Lower leg skin (tissue), 4 donors: ENCODE measurements at regions not wholly inside any gene's neighbourhood (a gene's known extent, or its start where the extent isn't known, plus 50 kb on each side); places are given as distances from the start of the nearest gene placed in this dataset.

ENCODE experiments used
- DNase-seq, 2 donors: peaks; one replicate each; pipeline ENCODE4 v3.0.0-alpha.2; 2019; ENCODE audit warnings: low spot score in 2 of 2
- H3K4me3 ChIP-seq: fragments of 200-600 bp; sonication (generic); 2 replicates; pipeline ENCODE4 v1.5.1; 2017; ENCODE audit warnings: mild to moderate bottlenecking, low read depth; ENCODE audit not compliant: poor library complexity, severe bottlenecking
- CTCF ChIP-seq, 3 donors: fragments of 450-650 bp; IDR thresholded peaks; one replicate each; pipeline ENCODE4 v1.5.1; 2016; ENCODE audit warnings: antibody characterized with exemption in 3 of 3, mild to moderate bottlenecking in 3 of 3, moderate library complexity in 2 of 3
- POLR2A ChIP-seq, 2 donors: fragments of 450-650 bp; IDR thresholded peaks; one replicate each; pipeline ENCODE4 v1.6.1; 2016 to 2017; ENCODE audit warnings: antibody characterized with exemption in 2 of 2, mild to moderate bottlenecking in 1 of 2, moderate library complexity in 1 of 2
- WGBS, 2 donors: methylation state at CpG; one replicate each; pipeline ENCODE4 v1.1.5; 2018; 5-methylcytosine and 5-hydroxymethylcytosine counted together
- intact Hi-C: fragments of 100-400 bp; cut with DNase I; formaldehyde crosslinking; loops from one replicate; pipeline ENCODE4 v1.15.0; 2023; ENCODE audit warnings: low total_unique reads

GRCh38 chr16:72481419-72481818, 309.5 kb upstream of the PMFBP1 start:
- no peak overlapping the region for H3K4me3 ChIP-seq
- no peak for DNase-seq
- TF ChIP-seq CTCF (IDR thresholded peaks at IDR 0.05) (no peak), POLR2A (IDR thresholded peaks at IDR 0.05) (no peak)
- intact Hi-C loops, result no loop called here

- no peak for DNase-seq
- no peak overlapping the region for H3K4me3 ChIP-seq
- WGBS, 2 donors, result 55 to 65% methylated on average over 2 of the region's 2 CpGs
- TF ChIP-seq CTCF (IDR thresholded peaks at IDR 0.05) (no peak), POLR2A (IDR thresholded peaks at IDR 0.05) (no peak)
- intact Hi-C loops, result no loop called here
Measured at GRCh38 chr16:72480911-72481310, 309.0 kb upstream of the PMFBP1 start.

GRCh38 chr16:72475688-72476087, 303.7 kb upstream of the PMFBP1 start:
- TF ChIP-seq POLR2A (IDR thresholded peaks at IDR 0.05) (no peak), CTCF (IDR thresholded peaks at IDR 0.05) (no peak)
- 77 to 80% methylated on average over 3 of the region's 3 CpGs for WGBS, 2 donors
- intact Hi-C loops, result no loop called here
- no peak overlapping the region for H3K4me3 ChIP-seq
- DNase-seq, result no peak

GRCh38 chr16:72474501-72475123, 302.7 kb upstream of the PMFBP1 start:
- 40 to 49% methylated on average over 2 of the region's 2 CpGs for WGBS, 2 donors
- H3K4me3 ChIP-seq, result no peak overlapping the region
- DNase-seq, result no peak
- no peak for TF ChIP-seq POLR2A (IDR thresholded peaks at IDR 0.05)
- TF ChIP-seq CTCF (IDR thresholded peaks at IDR 0.05), result no peak
- intact Hi-C loops, result no loop called here

- no peak for DNase-seq
- 92 to 100% methylated on average over 1 of the region's 1 CpG for WGBS, 2 donors
- no peak overlapping the region for H3K4me3 ChIP-seq
- intact Hi-C loops, result no loop called here
- no peak for TF ChIP-seq POLR2A (IDR thresholded peaks at IDR 0.05)
- no peak for TF ChIP-seq CTCF (IDR thresholded peaks at IDR 0.05)
Measured at GRCh38 chr16:72473631-72474030, 301.7 kb upstream of the PMFBP1 start.

GRCh38 chr16:72471317-72471924, 299.5 kb upstream of the PMFBP1 start:
- WGBS, 2 donors, result 93 to 95% methylated on average over 12 of the region's 12 CpGs
- DNase-seq, result no peak
- no peak overlapping the region for H3K4me3 ChIP-seq
- TF ChIP-seq POLR2A (IDR thresholded peaks at IDR 0.05) (no peak), CTCF (IDR thresholded peaks at IDR 0.05) (no peak)
- intact Hi-C loops, result no loop called here
